ENCODE measurements at regions not wholly inside any gene's neighbourhood (a gene's known extent, or its start where the extent isn't known, plus 50 kb on each side); places are given as distances from the start of the nearest gene placed in this dataset.

- DNase-seq (ENCODE audit: low read depth in 4 of 4, low spot score in 3 of 4) = no peak
Measured at GRCh38 chr14:89630101-89630829, 213.2 kb upstream of the FOXN3 start.

- no peak for DNase-seq (ENCODE audit: low read depth in 4 of 4, low spot score in 3 of 4)
Measured at GRCh38 chr14:89629383-89629782, 212.3 kb upstream of the FOXN3 start.

- no peak for DNase-seq (ENCODE audit: low read depth in 4 of 4, low spot score in 3 of 4)
Measured at GRCh38 chr14:89628521-89628920, 211.5 kb upstream of the FOXN3 start.

GRCh38 chr14:89626233-89626806, 209.3 kb upstream of the FOXN3 start:
- DNase-seq (ENCODE audit: low read depth in 4 of 4, low spot score in 3 of 4) = no peak

- no peak for DNase-seq (ENCODE audit: low read depth in 4 of 4, low spot score in 3 of 4)
Measured at GRCh38 chr14:89625731-89626232, 208.7 kb upstream of the FOXN3 start.

GRCh38 chr14:89625244-89625713, 208.2 kb upstream of the FOXN3 start:
- DNase-seq (ENCODE audit: low read depth in 4 of 4, low spot score in 3 of 4) = no peak

- DNase-seq (ENCODE audit: low read depth in 4 of 4, low spot score in 3 of 4) = no peak
Measured at GRCh38 chr14:89624500-89625156, 207.6 kb upstream of the FOXN3 start.

- DNase-seq (ENCODE audit: low read depth in 4 of 4, low spot score in 3 of 4) = no peak
Measured at GRCh38 chr14:89621791-89622638, 205.0 kb upstream of the FOXN3 start.

GRCh38 chr14:89621009-89621421, 204.0 kb upstream of the FOXN3 start:
- no peak for DNase-seq (ENCODE audit: low read depth in 4 of 4, low spot score in 3 of 4)

- DNase-seq (ENCODE audit: low read depth in 4 of 4, low spot score in 3 of 4) = no peak
Measured at GRCh38 chr14:89620436-89620835, 203.4 kb upstream of the FOXN3 start.

- no peak for DNase-seq (ENCODE audit: low read depth in 4 of 4, low spot score in 3 of 4)
Measured at GRCh38 chr14:89619596-89619995, 202.6 kb upstream of the FOXN3 start.

- DNase-seq (ENCODE audit: low read depth in 4 of 4, low spot score in 3 of 4) = peak in 2 of 4 donors; percentile 60 to 64
Measured at GRCh38 chr14:89618811-89619551, 201.9 kb upstream of the FOXN3 start.

GRCh38 chr14:89618330-89618708, 201.3 kb upstream of the FOXN3 start:
- peak in 1 of 4 donors; percentile 35 for DNase-seq (ENCODE audit: low read depth in 4 of 4, low spot score in 3 of 4)

- DNase-seq (ENCODE audit: low read depth in 4 of 4, low spot score in 3 of 4) = no peak
Measured at GRCh38 chr14:89617481-89618329, 200.7 kb upstream of the FOXN3 start.

- no peak for DNase-seq (ENCODE audit: low read depth in 4 of 4, low spot score in 3 of 4)
Measured at GRCh38 chr14:89616852-89617341, 199.9 kb upstream of the FOXN3 start.

GRCh38 chr14:89616425-89616824, 199.4 kb upstream of the FOXN3 start:
- no peak for DNase-seq (ENCODE audit: low read depth in 4 of 4, low spot score in 3 of 4)

- no peak for DNase-seq (ENCODE audit: low read depth in 4 of 4, low spot score in 3 of 4)
Measured at GRCh38 chr14:89615421-89615820, 198.4 kb upstream of the FOXN3 start.

GRCh38 chr14:89614009-89614691, 197.1 kb upstream of the FOXN3 start:
- no peak for DNase-seq (ENCODE audit: low read depth in 4 of 4, low spot score in 3 of 4)
